ENCODE measurements at regions not wholly inside any gene's neighbourhood (a gene's known extent, or its start where the extent isn't known, plus 50 kb on each side); places are given as distances from the start of the nearest gene placed in this dataset.

GRCh38 chr14:34331728-34332623 lies 130.1 kb downstream of the SPTSSA start:
- no peak overlapping the region for H3K27ac Mint-ChIP-seq
- H3K9me3 Mint-ChIP-seq (ENCODE audit: low read depth), result no peaks in the 10 kb centered on the region
- H3K4me3 Mint-ChIP-seq, result no peak overlapping the region
- H3K36me3 Mint-ChIP-seq, result no peaks in the 10 kb centered on the region
- no peaks in the 10 kb centered on the region for H3K27me3 Mint-ChIP-seq
- H3K4me1 Mint-ChIP-seq (ENCODE audit: low read depth), result peaks cover 6% of the 10 kb centered on the region

GRCh38 chr14:34330846-34331245 lies 131.2 kb downstream of the SPTSSA start:
- no peak overlapping the region for H3K27ac Mint-ChIP-seq
- H3K27me3 Mint-ChIP-seq, result peaks cover 1% of the 10 kb centered on the region
- H3K36me3 Mint-ChIP-seq, result no peaks in the 10 kb centered on the region
- H3K4me3 Mint-ChIP-seq, result no peak overlapping the region
- no peaks in the 10 kb centered on the region for H3K9me3 Mint-ChIP-seq (ENCODE audit: low read depth)
- peaks cover 6% of the 10 kb centered on the region for H3K4me1 Mint-ChIP-seq (ENCODE audit: low read depth)

GRCh38 chr14:34329301-34329700 lies 132.7 kb downstream of the SPTSSA start:
- Mint-ChIP-seq H3K4me3 (no peak overlapping the region), H3K4me1 (ENCODE audit: low read depth) (peaks cover 6% of the 10 kb centered on the region), H3K27me3 (peaks cover 3% of the 10 kb centered on the region), H3K27ac (no peak overlapping the region), H3K36me3 (no peaks in the 10 kb centered on the region), H3K9me3 (ENCODE audit: low read depth) (no peaks in the 10 kb centered on the region)

- Mint-ChIP-seq H3K27me3 (peaks cover 3% of the 10 kb centered on the region), H3K36me3 (no peaks in the 10 kb centered on the region), H3K9me3 (ENCODE audit: low read depth) (no peaks in the 10 kb centered on the region), H3K4me3 (no peak overlapping the region), H3K4me1 (ENCODE audit: low read depth) (peaks cover 6% of the 10 kb centered on the region), H3K27ac (no peak overlapping the region)
Observed at GRCh38 chr14:34328178-34328577, 133.9 kb downstream of the SPTSSA start.

- Mint-ChIP-seq H3K9me3 (ENCODE audit: low read depth) (no peaks in the 10 kb centered on the region), H3K27ac (no peak overlapping the region)
Observed at GRCh38 chr14:34325493-34325892, 136.5 kb downstream of the SPTSSA start.

GRCh38 chr14:34324363-34324795 lies 137.7 kb downstream of the SPTSSA start:
- Mint-ChIP-seq H3K36me3 (no peaks in the 10 kb centered on the region), H3K4me3 (no peak overlapping the region), H3K27ac (no peak overlapping the region), H3K4me1 (ENCODE audit: low read depth) (no peaks in the 10 kb centered on the region), H3K9me3 (ENCODE audit: low read depth) (no peaks in the 10 kb centered on the region), H3K27me3 (peaks cover 4% of the 10 kb centered on the region)

More at GRCh38 chr14:34325493-34325892, 136.5 kb downstream of the SPTSSA start:
- Mint-ChIP-seq H3K4me3 (no peak overlapping the region), H3K4me1 (ENCODE audit: low read depth) (no peaks in the 10 kb centered on the region), H3K27me3 (peaks cover 4% of the 10 kb centered on the region), H3K36me3 (no peaks in the 10 kb centered on the region)

- Mint-ChIP-seq H3K9me3 (ENCODE audit: low read depth) (no peaks in the 10 kb centered on the region), H3K4me1 (ENCODE audit: low read depth) (no peaks in the 10 kb centered on the region), H3K36me3 (no peaks in the 10 kb centered on the region), H3K4me3 (no peak overlapping the region), H3K27me3 (peaks cover 4% of the 10 kb centered on the region), H3K27ac (no peak overlapping the region)
Observed at GRCh38 chr14:34322940-34323418, 139.1 kb downstream of the SPTSSA start.

- H3K4me3 Mint-ChIP-seq, result no peak overlapping the region
- no peak overlapping the region for H3K27ac Mint-ChIP-seq
- no peaks in the 10 kb centered on the region for H3K36me3 Mint-ChIP-seq
- H3K27me3 Mint-ChIP-seq, result peaks cover 12% of the 10 kb centered on the region
- no peaks in the 10 kb centered on the region for H3K4me1 Mint-ChIP-seq (ENCODE audit: low read depth)
- no peaks in the 10 kb centered on the region for H3K9me3 Mint-ChIP-seq (ENCODE audit: low read depth)
Observed at GRCh38 chr14:34319140-34319539, 142.9 kb downstream of the SPTSSA start.

GRCh38 chr14:34318014-34318413 lies 144.0 kb downstream of the SPTSSA start:
- no peaks in the 10 kb centered on the region for H3K9me3 Mint-ChIP-seq (ENCODE audit: low read depth)
- no peaks in the 10 kb centered on the region for H3K4me1 Mint-ChIP-seq (ENCODE audit: low read depth)
- H3K4me3 Mint-ChIP-seq, result no peak overlapping the region
- H3K27ac Mint-ChIP-seq, result no peak overlapping the region
- H3K36me3 Mint-ChIP-seq, result no peaks in the 10 kb centered on the region
- peaks cover 16% of the 10 kb centered on the region for H3K27me3 Mint-ChIP-seq

GRCh38 chr14:34310724-34311123 lies 151.3 kb downstream of the SPTSSA start:
- Mint-ChIP-seq H3K27ac (no peak overlapping the region), H3K4me3 (no peak overlapping the region), H3K9me3 (ENCODE audit: low read depth) (no peaks in the 10 kb centered on the region), H3K36me3 (no peaks in the 10 kb centered on the region), H3K27me3 (peaks cover 18% of the 10 kb centered on the region), H3K4me1 (ENCODE audit: low read depth) (no peaks in the 10 kb centered on the region)

- no peaks in the 10 kb centered on the region for H3K4me1 Mint-ChIP-seq (ENCODE audit: low read depth)
- no peaks in the 10 kb centered on the region for H3K36me3 Mint-ChIP-seq
- no peak overlapping the region for H3K4me3 Mint-ChIP-seq
- H3K9me3 Mint-ChIP-seq (ENCODE audit: low read depth), result no peaks in the 10 kb centered on the region
- H3K27me3 Mint-ChIP-seq, result peaks cover 6% of the 10 kb centered on the region
- no peak overlapping the region for H3K27ac Mint-ChIP-seq
Observed at GRCh38 chr14:34303811-34304210, 158.2 kb downstream of the SPTSSA start.

- no peak overlapping the region for H3K4me3 Mint-ChIP-seq
- H3K27me3 Mint-ChIP-seq, result peaks cover 3% of the 10 kb centered on the region
- no peak overlapping the region for H3K27ac Mint-ChIP-seq
- no peaks in the 10 kb centered on the region for H3K4me1 Mint-ChIP-seq (ENCODE audit: low read depth)
- no peaks in the 10 kb centered on the region for H3K9me3 Mint-ChIP-seq (ENCODE audit: low read depth)
- no peaks in the 10 kb centered on the region for H3K36me3 Mint-ChIP-seq
Observed at GRCh38 chr14:34302654-34303053, 159.4 kb downstream of the SPTSSA start.

GRCh38 chr14:34300882-34301734 lies 160.9 kb downstream of the SPTSSA start:
- Mint-ChIP-seq H3K9me3 (ENCODE audit: low read depth) (no peaks in the 10 kb centered on the region), H3K4me3 (no peak overlapping the region), H3K36me3 (no peaks in the 10 kb centered on the region), H3K4me1 (ENCODE audit: low read depth) (no peaks in the 10 kb centered on the region), H3K27me3 (peaks cover 6% of the 10 kb centered on the region), H3K27ac (no peak overlapping the region)

- no peak overlapping the region for H3K4me3 Mint-ChIP-seq
- no peaks in the 10 kb centered on the region for H3K9me3 Mint-ChIP-seq (ENCODE audit: low read depth)
- H3K27me3 Mint-ChIP-seq, result peaks cover 6% of the 10 kb centered on the region
- no peak overlapping the region for H3K27ac Mint-ChIP-seq
- no peaks in the 10 kb centered on the region for H3K36me3 Mint-ChIP-seq
- H3K4me1 Mint-ChIP-seq (ENCODE audit: low read depth), result no peaks in the 10 kb centered on the region
Observed at GRCh38 chr14:34300330-34300729, 161.7 kb downstream of the SPTSSA start.

- no peaks in the 10 kb centered on the region for H3K4me1 Mint-ChIP-seq (ENCODE audit: low read depth)
- H3K4me3 Mint-ChIP-seq, result no peak overlapping the region
- no peak overlapping the region for H3K27ac Mint-ChIP-seq
- H3K36me3 Mint-ChIP-seq, result no peaks in the 10 kb centered on the region
- H3K9me3 Mint-ChIP-seq (ENCODE audit: low read depth), result no peaks in the 10 kb centered on the region
- peaks cover 4% of the 10 kb centered on the region for H3K27me3 Mint-ChIP-seq
Observed at GRCh38 chr14:34299360-34299759, 162.7 kb downstream of the SPTSSA start.
